Adrenal gland (tissue), 9 donors: ENCODE measurements at regions not wholly inside any gene's neighbourhood (a gene's known extent, or its start where the extent isn't known, plus 50 kb on each side); places are given as distances from the start of the nearest gene placed in this dataset.

ENCODE experiments used
- DNase-seq, 7 donors: peaks; one replicate each; pipeline ENCODE4 v3.0.0-alpha.2; 2019 to 2020
- H3K27ac ChIP-seq, 5 donors: fragments of 200-600 bp; sonication (generic) in 4 of 5; 1 replicate in 3 of 5; 2 replicates in 2 of 5; pipeline versions ENCODE4 v1.5.1 to v1.8.0; 2016 to 2020; ENCODE audit warnings: mild to moderate bottlenecking in 1 of 5
- H3K27me3 ChIP-seq: fragments of 200-600 bp; 2 replicates; pipeline ENCODE4 v1.8.0; 2021
- H3K36me3 ChIP-seq, 2 donors: fragments of 200-600 bp; replicated peaks in 1 of 2; 1 replicate in 1 of 2; 2 replicates in 1 of 2; pipeline versions ENCODE4 v1.5.1 to v1.8.0; 2018 to 2022
- H3K4me1 ChIP-seq, 2 donors: fragments of 200-600 bp; replicated peaks in 1 of 2; 1 replicate in 1 of 2; 2 replicates in 1 of 2; pipeline versions ENCODE4 v1.5.1 to v1.8.0; 2018 to 2021
- H3K4me3 ChIP-seq, 4 donors: fragments of 200-600 bp; sonication (generic) in 3 of 4; one replicate each; pipeline ENCODE4 v1.5.1; 2016 to 2018
- H3K9me3 ChIP-seq, 3 donors: fragments of 200-600 bp; sonication (generic) in 1 of 3; replicated peaks in 1 of 3; 1 replicate in 2 of 3; 2 replicates in 1 of 3; pipeline versions ENCODE4 v1.5.1 to v1.8.0; 2016 to 2021
- CTCF ChIP-seq, 6 experiments: fragments of 450-650 bp in 4 of 6; fragments of 200-600 bp in 2 of 6; sonication (generic) in 1 of 6; IDR thresholded peaks; 1 replicate in 5 of 6; 2 replicates in 1 of 6; pipeline versions ENCODE4 v1.5.1 to v1.8.0; 2016 to 2021; ENCODE audit warnings: antibody characterized with exemption in 6 of 6, mild to moderate bottlenecking in 2 of 6, moderate library complexity in 1 of 6
- POLR2A ChIP-seq, 2 donors: fragments of 450-650 bp; IDR thresholded peaks; one replicate each; pipeline ENCODE4 v1.6.1; 2017; ENCODE audit warnings: antibody characterized with exemption in 2 of 2, mild to moderate bottlenecking in 2 of 2, moderate library complexity in 1 of 2
- WGBS, 4 donors: extraction: QIAGEN DNeasy Blood & Tissue Kit in 2 of 4; methylation state at CpG; one replicate each; pipeline versions ENCODE4 v1.1.5 to v1.1.7; 2013 to 2017; 5-methylcytosine and 5-hydroxymethylcytosine counted together
- intact Hi-C, 2 donors: fragments of 100-400 bp; cut with DNase I; formaldehyde crosslinking; loops; one replicate each; pipeline versions ENCODE4 v1.14.1 to v1.15.0; 2022 to 2023
- donor health status: healthy with polysubstance abuse.
- donor health status: Bipolar disorder and iron deficiency.
- donor health status: DM: yes; HTN: yes; CAD: no.
- donor health status: DM: no; HTN: no; CAD: no.
- donor health status: DM: no; HTN: no; CAD: no.

GRCh38 chr16:20249211-20249610 is 78.1 kb downstream of the GP2 start:
- DNase-seq = no peak
- H3K27ac ChIP-seq = no peak overlapping the region
- no peak overlapping the region for H3K4me3 ChIP-seq
- WGBS, 4 donors = 38 to 71% (median 61%) methylated on average over 1 of the region's 1 CpG
- intact Hi-C loops = no loop called here
- H3K9me3 ChIP-seq = no peaks in the 10 kb centered on the region
- H3K36me3 ChIP-seq = no peaks in the 10 kb centered on the region
- TF ChIP-seq POLR2A (IDR thresholded peaks at IDR 0.05) (no peak), CTCF (IDR thresholded peaks at IDR 0.05) (no peak)
- H3K4me1 ChIP-seq = no peaks in the 10 kb centered on the region
- no peaks in the 10 kb centered on the region for H3K27me3 ChIP-seq

GRCh38 chr16:20247076-20247475 is 80.2 kb downstream of the GP2 start:
- H3K36me3 ChIP-seq = no peaks in the 10 kb centered on the region
- WGBS, 4 donors = 30 to 53% (median 44%) methylated on average over 3 of the region's 3 CpGs
- no peak for TF ChIP-seq CTCF (IDR thresholded peaks at IDR 0.05)
- no peak for TF ChIP-seq POLR2A (IDR thresholded peaks at IDR 0.05)
- H3K9me3 ChIP-seq = no peaks in the 10 kb centered on the region
- no peak for DNase-seq
- intact Hi-C loops = no loop called here
- no peaks in the 10 kb centered on the region for H3K4me1 ChIP-seq
- H3K27me3 ChIP-seq = no peaks in the 10 kb centered on the region
- H3K4me3 ChIP-seq = no peak overlapping the region
- H3K27ac ChIP-seq = no peak overlapping the region

GRCh38 chr16:20243731-20244281 is 83.5 kb downstream of the GP2 start:
- no peaks in the 10 kb centered on the region for H3K9me3 ChIP-seq
- intact Hi-C loops = no loop called here
- H3K4me3 ChIP-seq = no peak overlapping the region
- TF ChIP-seq CTCF (IDR thresholded peaks at IDR 0.05) (no peak), POLR2A (IDR thresholded peaks at IDR 0.05) (no peak)
- no peak overlapping the region for H3K27ac ChIP-seq
- 30 to 47% (median 34%) methylated on average over 3 of the region's 3 CpGs for WGBS, 4 donors
- H3K4me1 ChIP-seq = no peaks in the 10 kb centered on the region
- H3K36me3 ChIP-seq = no peaks in the 10 kb centered on the region
- no peaks in the 10 kb centered on the region for H3K27me3 ChIP-seq
- DNase-seq = no peak

- Histone ChIP-seq H3K4me3 (no peak overlapping the region), H3K27me3 (no peaks in the 10 kb centered on the region), H3K27ac (no peak overlapping the region), H3K9me3 (no peaks in the 10 kb centered on the region), H3K36me3 (no peaks in the 10 kb centered on the region), H3K4me1 (no peaks in the 10 kb centered on the region)
- TF ChIP-seq CTCF (IDR thresholded peaks at IDR 0.05) (no peak), POLR2A (IDR thresholded peaks at IDR 0.05) (no peak)
- 58 to 66% (median 63%) methylated on average over 3 of the region's 3 CpGs for WGBS, 4 donors
- intact Hi-C loops = no loop called here
- no peak for DNase-seq
These were observed 84.6 kb downstream of the GP2 start for GRCh38 chr16:20242568-20243255.
